SU-DHL-6 (cell line): ENCODE measurements at regions not wholly inside any gene's neighbourhood (a gene's known extent, or its start where the extent isn't known, plus 50 kb on each side); places are given as distances from the start of the nearest gene placed in this dataset.

Source experiments
- H2AFZ ChIP-seq: fragments of 200-600 bp; sonication (generic); 2 replicates; pipeline ENCODE4 v1.6.1; 2014; ENCODE audit warnings: low read depth, mild to moderate bottlenecking, moderate library complexity, mixed read lengths, antibody characterized with exemption, low read length; ENCODE audit not compliant: severe bottlenecking
- H3F3A ChIP-seq: fragments of 200-600 bp; shearing (Covaris generic); 2 replicates; pipeline ENCODE4 v1.6.0; 2016; ENCODE audit warnings: antibody characterized with exemption, mild to moderate bottlenecking; ENCODE audit not compliant: insufficient read depth
- H3K27ac ChIP-seq: fragments of 200-600 bp; sonication (generic); 2 replicates; pipeline ENCODE4 v1.5.1; 2016; ENCODE audit warnings: low read depth, mild to moderate bottlenecking, low read length, moderate library complexity, mixed read lengths
- H3K27me3 ChIP-seq: fragments of 200-600 bp; sonication (generic), shearing (Covaris generic); 2 replicates; pipeline ENCODE4 v1.6.0; 2014; ENCODE audit warnings: mild to moderate bottlenecking, low read length
- H3K36me3 ChIP-seq: fragments of 200-600 bp; sonication (generic); 2 replicates; pipeline ENCODE4 v1.6.1; 2014; ENCODE audit warnings: mild to moderate bottlenecking, low read length, mixed read lengths
- H3K4me2 ChIP-seq: fragments of 300-600, 200-600 bp; shearing (Covaris generic), sonication (generic); 2 replicates; pipeline ENCODE4 v1.6.0; 2014; ENCODE audit warnings: low read length, low read depth, mild to moderate bottlenecking; ENCODE audit not compliant: poor library complexity, severe bottlenecking
- H3K4me3 ChIP-seq: fragments of 200-600 bp; sonication (generic); 2 replicates; pipeline ENCODE4 v1.5.1; 2014; ENCODE audit warnings: antibody characterized with exemption, low read length, mild to moderate bottlenecking, mixed read lengths; ENCODE audit not compliant: insufficient read depth, poor library complexity, severe bottlenecking
- H3K79me2 ChIP-seq: fragments of 200-600 bp; sonication (generic); 2 replicates; pipeline ENCODE4 v1.6.1; 2014; ENCODE audit warnings: mild to moderate bottlenecking, low read length, moderate library complexity; ENCODE audit not compliant: insufficient read depth
- H3K9ac ChIP-seq: fragments of 200-600 bp; sonication (generic); 2 replicates; pipeline ENCODE4 v1.7.0; 2014; ENCODE audit warnings: mild to moderate bottlenecking, low read length
- H3K9me2 ChIP-seq: fragments of 200-600 bp; sonication (generic); replicated peaks from 2 replicates; pipeline ENCODE4 v1.6.1; 2014; ENCODE audit warnings: low read length; ENCODE audit not compliant: insufficient read depth
- H3K9me3 ChIP-seq: fragments of 200-600 bp; sonication (generic); 2 replicates; pipeline ENCODE4 v1.6.1; 2014; ENCODE audit warnings: low read length, mixed read lengths; ENCODE audit not compliant: insufficient read depth
- H4K20me1 ChIP-seq: fragments of 200-600 bp; sonication (generic); 2 replicates; pipeline ENCODE4 v1.6.1; 2014; ENCODE audit warnings: low read depth, mild to moderate bottlenecking, antibody characterized with exemption, low read length, moderate library complexity, mixed read lengths
- EZH2phosphoT487 ChIP-seq: fragments of 200-600 bp; sonication (generic), shearing (Covaris generic); conservative IDR thresholded peaks from 2 replicates; pipeline ENCODE4 v1.6.1; 2018; ENCODE audit warnings: mild to moderate bottlenecking, antibody characterized with exemption, low read length, moderate library complexity, mixed read lengths
- TF ChIP-seq, protein P1 (sequence below): fragments of 200-600 bp; sonication (generic); IDR thresholded peaks from one replicate; pipeline ENCODE4 v1.5.1; 2017; ENCODE audit warnings: antibody characterized with exemption, mild to moderate bottlenecking, low read length, moderate library complexity; ENCODE audit not compliant: insufficient read depth, poor library complexity, severe bottlenecking

DNA sequence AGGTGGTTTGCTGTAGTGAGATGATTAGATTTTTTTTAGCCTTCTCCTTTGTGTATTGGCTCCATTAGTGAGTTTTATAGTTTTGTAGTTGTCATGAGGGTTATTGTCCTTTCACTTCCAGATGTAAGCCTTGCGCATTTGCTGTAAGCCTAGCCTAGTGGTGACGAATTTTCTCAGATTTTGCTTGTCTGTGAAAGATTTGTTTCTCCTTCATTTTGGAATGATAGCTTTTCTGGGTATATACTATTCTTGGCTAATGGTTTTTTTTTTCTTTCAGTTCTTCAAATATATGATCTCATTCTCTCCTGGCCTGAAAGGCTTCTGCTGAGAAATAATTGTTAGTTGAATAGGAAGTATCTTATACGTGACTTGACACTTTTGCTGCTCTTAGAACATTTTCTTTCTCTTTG is 166.5 kb upstream of the THRB start:
- Histone ChIP-seq H3F3A (no peaks in the 10 kb centered on the region), H3K9me3 (no peaks in the 10 kb centered on the region), H3K27ac (no peak overlapping the region), H3K9ac (no peak overlapping the region), H3K4me3 (no peak overlapping the region), H2AFZ (no peak overlapping the region), H3K36me3 (no peaks in the 10 kb centered on the region), H4K20me1 (no peaks in the 10 kb centered on the region), H3K4me2 (no peak overlapping the region), H3K27me3 (no peaks in the 10 kb centered on the region), H3K9me2 (no peaks in the 10 kb centered on the region), H3K79me2 (no peaks in the 10 kb centered on the region)
- no peak for TF ChIP-seq EZH2phosphoT487
- TF ChIP-seq, protein P1, sequence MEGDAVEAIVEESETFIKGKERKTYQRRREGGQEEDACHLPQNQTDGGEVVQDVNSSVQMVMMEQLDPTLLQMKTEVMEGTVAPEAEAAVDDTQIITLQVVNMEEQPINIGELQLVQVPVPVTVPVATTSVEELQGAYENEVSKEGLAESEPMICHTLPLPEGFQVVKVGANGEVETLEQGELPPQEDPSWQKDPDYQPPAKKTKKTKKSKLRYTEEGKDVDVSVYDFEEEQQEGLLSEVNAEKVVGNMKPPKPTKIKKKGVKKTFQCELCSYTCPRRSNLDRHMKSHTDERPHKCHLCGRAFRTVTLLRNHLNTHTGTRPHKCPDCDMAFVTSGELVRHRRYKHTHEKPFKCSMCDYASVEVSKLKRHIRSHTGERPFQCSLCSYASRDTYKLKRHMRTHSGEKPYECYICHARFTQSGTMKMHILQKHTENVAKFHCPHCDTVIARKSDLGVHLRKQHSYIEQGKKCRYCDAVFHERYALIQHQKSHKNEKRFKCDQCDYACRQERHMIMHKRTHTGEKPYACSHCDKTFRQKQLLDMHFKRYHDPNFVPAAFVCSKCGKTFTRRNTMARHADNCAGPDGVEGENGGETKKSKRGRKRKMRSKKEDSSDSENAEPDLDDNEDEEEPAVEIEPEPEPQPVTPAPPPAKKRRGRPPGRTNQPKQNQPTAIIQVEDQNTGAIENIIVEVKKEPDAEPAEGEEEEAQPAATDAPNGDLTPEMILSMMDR, result no peak

DNA sequence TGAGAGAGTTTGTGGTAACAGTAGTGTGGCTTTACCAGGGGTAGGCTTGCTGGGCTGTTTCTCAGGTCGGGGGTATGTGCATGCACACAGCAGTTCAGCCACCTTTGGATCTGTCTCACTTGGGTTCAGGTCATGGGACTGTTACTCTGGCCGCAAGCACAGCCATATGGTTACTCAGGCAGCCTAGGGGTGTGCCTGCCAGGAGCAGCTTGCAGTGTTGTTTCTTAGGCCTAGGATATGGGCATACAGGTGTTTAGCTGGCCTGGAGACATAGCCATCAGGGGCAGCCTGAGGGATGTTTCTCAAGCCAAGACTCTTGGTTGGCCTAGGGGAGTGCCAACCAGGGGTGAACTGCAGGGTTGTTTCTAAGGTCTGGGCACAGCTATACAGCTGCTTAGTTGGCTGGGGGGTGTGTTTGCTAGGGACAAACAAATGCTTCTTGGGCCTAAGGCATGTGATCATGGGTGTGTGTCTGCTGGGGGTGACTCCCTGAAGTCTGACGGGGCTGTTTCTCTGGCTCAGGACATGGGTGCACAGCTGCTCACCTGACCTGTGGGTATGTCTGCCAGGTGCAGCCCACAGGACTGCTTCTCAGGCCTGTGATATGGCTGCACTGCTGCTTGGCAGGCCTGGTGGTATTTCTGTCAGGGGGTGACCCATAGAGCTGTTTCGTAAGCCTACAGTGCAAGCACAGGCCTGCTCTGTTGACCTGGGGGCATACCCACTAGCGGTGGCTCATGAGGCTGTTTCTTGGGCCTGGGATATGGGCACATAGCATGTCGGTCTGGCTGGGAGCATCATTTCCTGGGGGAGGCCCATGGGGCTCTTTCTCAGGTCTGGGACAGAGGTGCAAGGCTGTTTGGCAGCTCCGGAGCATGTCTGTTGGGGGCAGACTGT is 168.0 kb upstream of the THRB start:
- TF ChIP-seq EZH2phosphoT487, result no peak
- TF ChIP-seq, protein P1, result no peak
- H4K20me1 ChIP-seq, result no peaks in the 10 kb centered on the region
- no peak overlapping the region for H2AFZ ChIP-seq
- H3K9me2 ChIP-seq, result no peaks in the 10 kb centered on the region
- no peak overlapping the region for H3K9ac ChIP-seq
- H3K27me3 ChIP-seq, result no peaks in the 10 kb centered on the region
- no peak overlapping the region for H3K27ac ChIP-seq
- H3K36me3 ChIP-seq, result no peaks in the 10 kb centered on the region
- no peaks in the 10 kb centered on the region for H3K9me3 ChIP-seq
- H3K4me3 ChIP-seq, result no peak overlapping the region
- no peak overlapping the region for H3K4me2 ChIP-seq
- no peaks in the 10 kb centered on the region for H3K79me2 ChIP-seq
- H3F3A ChIP-seq, result no peaks in the 10 kb centered on the region

DNA sequence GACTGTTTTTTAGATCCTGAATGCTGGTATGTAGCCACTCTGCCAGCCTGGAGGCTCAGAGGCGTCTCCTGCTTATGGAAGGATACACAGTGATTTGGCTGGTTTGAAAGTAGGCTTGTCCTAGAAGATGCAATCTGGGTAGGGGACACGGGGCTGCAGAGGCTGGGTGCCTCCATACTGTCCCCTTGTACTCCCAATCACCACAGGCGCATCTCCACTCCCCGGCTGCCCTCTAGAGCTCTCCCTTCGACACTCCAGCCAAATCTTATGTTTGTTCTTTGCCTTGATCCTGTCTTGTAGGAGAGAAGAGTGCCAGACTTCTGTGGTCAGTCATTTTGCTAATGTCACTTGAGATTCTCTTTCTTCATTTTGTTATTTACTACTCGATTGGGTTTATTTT is 168.8 kb upstream of the THRB start:
- Histone ChIP-seq H3K9me3 (no peaks in the 10 kb centered on the region), H3K4me2 (no peak overlapping the region), H3K79me2 (no peaks in the 10 kb centered on the region), H3K27ac (no peak overlapping the region), H2AFZ (no peak overlapping the region), H3K9me2 (no peaks in the 10 kb centered on the region), H3F3A (no peaks in the 10 kb centered on the region), H3K27me3 (no peaks in the 10 kb centered on the region), H4K20me1 (no peaks in the 10 kb centered on the region), H3K36me3 (no peaks in the 10 kb centered on the region), H3K9ac (no peak overlapping the region), H3K4me3 (no peak overlapping the region)
- TF ChIP-seq, protein P1, result no peak
- no peak for TF ChIP-seq EZH2phosphoT487
